SKM-1 treated with dmso at 0.1 percent for 144 hours (cell line): ENCODE measurements at regions not wholly inside any gene's neighbourhood (a gene's known extent, or its start where the extent isn't known, plus 50 kb on each side); places are given as distances from the start of the nearest gene placed in this dataset.
"Not testable (repeated sequence)": the region's sequence is repeated elsewhere in the genome, so short reads cannot be mapped to it uniquely, and the experiment has no call there.

Experiments used
- DNase-seq: peaks from one replicate; lab custom pipeline; 2025; ENCODE audit not compliant: unreplicated experiment; lab: John Stamatoyannopoulos, UW

- peak; percentile 82 for DNase-seq
These were observed 88.2 kb upstream of the USP9X start for GRCh38 chrX:40996886-40997530.

DNA sequence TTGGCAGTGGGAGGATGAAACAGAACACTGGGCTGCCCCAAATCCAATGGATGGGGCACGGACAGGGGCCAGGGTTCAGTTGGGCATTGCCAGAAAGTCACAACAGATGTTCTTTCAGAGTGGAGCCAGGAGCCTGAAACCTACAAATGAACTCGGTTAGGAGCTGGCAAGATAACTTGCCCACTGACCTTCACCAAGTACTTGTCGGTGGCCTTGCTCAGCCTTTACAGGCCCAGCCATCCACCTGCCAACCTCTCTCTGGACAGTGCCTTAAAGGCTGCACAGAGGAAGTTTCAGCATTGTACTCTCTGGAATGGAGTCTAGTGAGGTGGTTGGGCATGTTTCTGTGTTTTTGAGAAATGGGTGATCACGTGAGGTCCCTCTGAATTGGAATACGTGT, 87.1 kb upstream of the USP9X start:
- DNase-seq = no peak

DNA sequence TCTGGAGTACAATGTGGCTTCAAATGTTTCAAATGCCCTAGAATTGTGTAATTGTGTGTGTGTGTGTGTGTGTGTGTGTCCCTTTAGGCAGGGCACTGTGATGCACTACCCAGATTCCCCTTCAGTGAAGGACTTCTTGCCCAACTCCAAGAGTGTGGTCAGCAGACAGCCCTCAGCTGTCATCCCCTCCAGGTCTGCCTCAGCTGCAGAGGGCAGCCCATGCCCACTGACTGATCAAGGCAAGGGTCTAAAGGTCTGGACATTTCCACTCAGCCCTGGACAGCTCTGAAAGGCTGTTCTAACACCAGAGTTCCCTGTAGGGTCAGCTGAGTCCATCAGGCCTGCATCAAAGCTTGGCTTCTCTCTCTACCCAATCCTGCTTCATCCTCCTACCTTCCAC, 83.9 kb upstream of the USP9X start:
- no peak for DNase-seq

GRCh38 chrX:41002026-41002425, 83.2 kb upstream of the USP9X start:
- no peak for DNase-seq

GRCh38 chrX:41003506-41004270, 81.6 kb upstream of the USP9X start:
- DNase-seq = no peak

- no peak for DNase-seq
These were observed 79.7 kb upstream of the USP9X start for GRCh38 chrX:41005445-41005992.

GRCh38 chrX:41009850-41010846, 75.1 kb upstream of the USP9X start:
- DNase-seq = peak; percentile 59

- DNase-seq = no peak
These were observed 70.4 kb upstream of the USP9X start for GRCh38 chrX:41014776-41015360.

- DNase-seq = not testable (repeated sequence)
These were observed 67.5 kb upstream of the USP9X start for GRCh38 chrX:41017785-41018184.

GRCh38 chrX:41018391-41019040, 66.7 kb upstream of the USP9X start:
- DNase-seq = not testable (repeated sequence)

- DNase-seq = no peak
These were observed 66.2 kb upstream of the USP9X start for GRCh38 chrX:41019041-41019392.

GRCh38 chrX:41022566-41022965, 62.7 kb upstream of the USP9X start:
- no peak for DNase-seq

DNA sequence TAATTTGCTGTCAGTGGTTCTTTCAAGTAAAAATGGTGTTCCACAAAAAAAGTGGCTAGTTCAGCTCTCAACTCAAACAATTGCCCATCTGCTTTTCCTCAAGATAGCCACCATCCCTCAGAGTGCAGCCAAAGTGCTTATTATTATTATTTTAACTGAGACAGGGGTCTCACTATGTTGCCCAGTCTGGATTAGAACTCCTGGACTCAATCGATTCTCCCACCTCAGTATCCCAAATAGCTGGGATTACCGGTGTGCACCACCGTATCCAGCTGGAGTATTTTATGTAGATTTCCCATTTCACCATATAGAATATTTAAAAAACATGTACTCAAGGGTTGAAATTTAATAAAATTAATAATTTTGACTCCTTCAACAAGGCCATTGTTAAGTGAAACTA, 62.1 kb upstream of the USP9X start:
- no peak for DNase-seq

- not testable (repeated sequence) for DNase-seq
These were observed 60.9 kb upstream of the USP9X start for GRCh38 chrX:41024335-41024734.

- no peak for DNase-seq
These were observed 60.5 kb upstream of the USP9X start for GRCh38 chrX:41024755-41025154.

DNA sequence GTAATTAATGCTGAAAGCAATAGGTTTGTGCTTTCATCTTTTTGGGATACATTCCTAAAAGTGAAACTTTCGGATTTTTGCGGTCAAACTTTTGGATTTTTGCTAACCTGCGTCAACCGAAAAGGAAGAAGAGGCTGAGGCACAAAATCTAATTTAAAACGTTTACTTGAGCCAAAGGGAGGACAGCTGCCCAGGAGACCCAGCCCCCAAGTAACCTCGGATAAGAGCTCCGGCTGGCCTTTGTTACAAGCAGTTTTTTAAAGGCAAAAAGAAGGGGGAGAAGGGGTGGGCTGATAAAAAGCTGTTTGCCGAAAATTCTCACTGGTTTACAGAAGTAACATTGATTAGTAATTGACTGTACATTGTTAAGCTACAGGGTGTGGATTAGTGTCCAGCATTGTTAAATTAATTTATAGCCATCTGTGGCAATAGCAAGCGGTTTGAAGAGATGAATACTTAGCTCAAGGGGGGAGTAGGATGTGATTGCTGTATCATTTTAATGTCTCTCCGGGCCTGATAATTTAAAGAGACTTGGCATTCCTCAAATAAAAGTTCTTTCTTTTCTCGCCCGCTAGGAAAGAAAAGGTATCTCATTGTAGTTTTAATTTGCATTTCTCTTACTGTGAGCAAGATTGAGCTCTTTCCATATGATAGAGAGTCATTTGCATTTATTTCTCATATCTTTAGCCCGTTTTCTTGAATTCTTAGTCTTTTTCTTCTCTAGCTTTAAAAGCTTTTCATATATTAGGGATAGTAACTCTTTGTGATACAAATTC, 59.1 kb upstream of the USP9X start:
- no peak for DNase-seq

DNA sequence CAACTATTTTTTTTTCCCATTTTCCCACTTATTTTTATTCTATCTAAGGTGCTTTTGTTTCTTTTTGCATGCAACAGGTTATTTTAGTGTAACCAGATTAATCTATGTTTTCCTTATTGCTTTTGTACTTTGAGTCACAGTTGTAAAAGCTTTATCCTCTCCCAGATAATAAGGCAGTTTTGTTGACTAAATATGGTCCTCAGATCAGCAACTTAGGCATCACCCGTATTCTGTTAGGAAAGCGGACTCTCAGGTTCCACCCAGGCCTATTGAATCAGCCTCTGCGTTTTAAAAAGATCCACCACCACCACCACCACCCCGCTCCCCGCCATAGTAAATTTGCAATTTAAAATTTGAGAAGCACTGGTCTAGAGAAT, 58.6 kb upstream of the USP9X start:
- DNase-seq = no peak

DNA sequence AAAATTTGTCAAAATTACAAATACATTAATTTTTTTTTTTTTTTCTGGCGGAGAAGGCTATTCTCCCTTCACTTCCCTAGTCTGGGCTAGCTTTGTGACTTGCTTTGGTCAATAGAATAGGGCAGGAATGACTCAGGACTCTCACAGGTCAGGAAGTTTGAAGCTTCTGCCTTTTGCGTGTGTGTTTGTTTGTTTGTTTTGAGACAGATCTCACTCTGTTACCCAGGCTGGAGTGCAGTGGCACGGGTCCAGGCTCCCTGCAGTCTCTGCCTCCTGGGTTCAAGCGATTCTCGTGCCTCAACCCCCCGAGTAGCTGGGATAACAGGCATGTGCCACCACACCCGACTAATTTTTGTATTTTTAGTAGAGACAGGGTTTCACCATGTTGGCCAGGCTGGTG, 55.9 kb upstream of the USP9X start:
- no peak for DNase-seq

- DNase-seq = no peak
These were observed 53.8 kb upstream of the USP9X start for GRCh38 chrX:41031256-41031967.
